CD4-positive, CD25-positive, alpha-beta regulatory T cell (primary cell): ENCODE measurements at regions not wholly inside any gene's neighbourhood (a gene's known extent, or its start where the extent isn't known, plus 50 kb on each side); places are given as distances from the start of the nearest gene placed in this dataset.

Experiments
- ATAC-seq, 2 donors: fragments of 150-1000 bp; cut with Tn5 transposase; one replicate each; pipeline ENCODE4 v1.10.0; 2021; ENCODE audit warnings: low read depth in 2 of 2, moderate number of reproducible peaks in 2 of 2, moderate library complexity in 1 of 2
- DNase-seq, 3 donors: peaks; one replicate each; pipeline versions ENCODE4 v3.0.0 to v3.0.0-alpha.2; 2012 to 2022; ENCODE audit warnings: mixed read lengths in 1 of 3
- H3K27ac ChIP-seq: one replicate; pipeline ENCODE4 v1.7.0; 2013; ENCODE audit warnings: mild to moderate bottlenecking, low read length; ENCODE audit not compliant: insufficient read depth, poor library complexity, severe bottlenecking
- H3K27me3 ChIP-seq: one replicate; pipeline ENCODE4 v1.7.0; 2013; ENCODE audit warnings: low read length; ENCODE audit not compliant: control insufficient read depth, insufficient read depth
- H3K36me3 ChIP-seq: one replicate; pipeline ENCODE4 v1.7.0; 2013; ENCODE audit warnings: mild to moderate bottlenecking, low read length, moderate library complexity; ENCODE audit not compliant: control insufficient read depth, insufficient read depth
- H3K4me1 ChIP-seq: 2 replicates; pipeline ENCODE4 v1.7.0; 2013; ENCODE audit warnings: mild to moderate bottlenecking, low read length; ENCODE audit not compliant: insufficient read depth, control insufficient read depth, poor library complexity, severe bottlenecking
- H3K4me3 ChIP-seq: one replicate; pipeline ENCODE4 v1.7.0; 2013; ENCODE audit warnings: low read depth, mild to moderate bottlenecking, low read length, moderate library complexity
- H3K9me3 ChIP-seq, 2 experiments: 1 replicate in 1 of 2; 2 replicates in 1 of 2; pipeline ENCODE4 v1.7.0; 2013; ENCODE audit warnings: low read length in 2 of 2, mild to moderate bottlenecking in 1 of 2, moderate library complexity in 1 of 2; ENCODE audit not compliant: control insufficient read depth in 2 of 2
- H3K27ac Mint-ChIP-seq, 3 donors: one replicate each; pipeline ENCODE4 v1.8.0; 2020 to 2022; ENCODE audit warnings: mild to moderate bottlenecking in 3 of 3, mixed read lengths in 3 of 3, moderate library complexity in 2 of 3
- H3K27me3 Mint-ChIP-seq: one replicate; pipeline ENCODE4 v1.8.0; 2022; ENCODE audit warnings: mild to moderate bottlenecking, mixed read lengths
- H3K36me3 Mint-ChIP-seq: one replicate; pipeline ENCODE4 v1.8.0; 2020; ENCODE audit warnings: mixed read lengths
- H3K4me1 Mint-ChIP-seq, 4 donors: one replicate each; pipeline ENCODE4 v1.8.0; 2020 to 2022; ENCODE audit warnings: mixed read lengths in 4 of 4, mild to moderate bottlenecking in 1 of 4
- H3K4me3 Mint-ChIP-seq, 4 donors: one replicate each; pipeline ENCODE4 v1.8.0; 2020 to 2022; ENCODE audit warnings: mild to moderate bottlenecking in 4 of 4, mixed read lengths in 4 of 4, moderate library complexity in 3 of 4
- H3K9me3 Mint-ChIP-seq, 7 donors: one replicate each; pipeline ENCODE4 v1.8.0; 2020 to 2022; ENCODE audit warnings: mixed read lengths in 7 of 7, mild to moderate bottlenecking in 3 of 7, moderate library complexity in 2 of 7

GRCh38 chr11:23391031-23391430 lies 530.8 kb upstream of the CCDC179 start:
- Histone ChIP-seq H3K4me3 (no peak overlapping the region), H3K27me3 (no peaks in the 10 kb centered on the region), H3K4me1 (no peaks in the 10 kb centered on the region), H3K36me3 (no peaks in the 10 kb centered on the region), H3K9me3 (peaks cover 0 to 3% of the 10 kb centered on the region in 2 experiments), H3K27ac (no peak overlapping the region)
- no peaks in the 10 kb centered on the region for H3K4me1 Mint-ChIP-seq
- ATAC-seq: no peak
- no peak for DNase-seq
- no peak overlapping the region for H3K4me3 Mint-ChIP-seq
- no peaks in the 10 kb centered on the region for H3K27me3 Mint-ChIP-seq
- H3K27ac Mint-ChIP-seq: no peak overlapping the region
- H3K36me3 Mint-ChIP-seq: no peaks in the 10 kb centered on the region
- H3K9me3 Mint-ChIP-seq: peaks cover 0 to 20% (median 6%) of the 10 kb centered on the region in 7 donors

GRCh38 chr11:23398052-23398451 lies 537.8 kb upstream of the CCDC179 start:
- Histone ChIP-seq H3K4me3 (no peak overlapping the region), H3K36me3 (no peaks in the 10 kb centered on the region), H3K27ac (no peak overlapping the region), H3K4me1 (no peaks in the 10 kb centered on the region), H3K9me3 (peaks cover 0 to 3% of the 10 kb centered on the region in 2 experiments), H3K27me3 (no peaks in the 10 kb centered on the region)
- Mint-ChIP-seq H3K36me3 (no peaks in the 10 kb centered on the region), H3K27ac (no peak overlapping the region), H3K9me3 (peaks cover 2 to 18% (median 8%) of the 10 kb centered on the region in 7 donors), H3K4me3 (no peak overlapping the region), H3K27me3 (no peaks in the 10 kb centered on the region), H3K4me1 (no peaks in the 10 kb centered on the region)
- ATAC-seq (no peak), DNase-seq (no peak)

GRCh38 chr11:23399995-23400394 lies 539.7 kb upstream of the CCDC179 start:
- Histone ChIP-seq H3K4me3 (no peak overlapping the region), H3K27me3 (no peaks in the 10 kb centered on the region), H3K27ac (no peak overlapping the region), H3K4me1 (no peaks in the 10 kb centered on the region), H3K36me3 (no peaks in the 10 kb centered on the region), H3K9me3 (peaks cover 3% of the 10 kb centered on the region in 2 experiments)
- H3K4me1 Mint-ChIP-seq: no peaks in the 10 kb centered on the region
- H3K36me3 Mint-ChIP-seq: no peaks in the 10 kb centered on the region
- no peak overlapping the region for H3K27ac Mint-ChIP-seq
- DNase-seq: no peak
- H3K27me3 Mint-ChIP-seq: no peaks in the 10 kb centered on the region
- no peak overlapping the region for H3K4me3 Mint-ChIP-seq
- peaks cover 2 to 18% (median 9%) of the 10 kb centered on the region in 7 donors for H3K9me3 Mint-ChIP-seq
- ATAC-seq: no peak

- Histone ChIP-seq H3K27ac (no peak overlapping the region), H3K9me3 (peaks cover 3 to 9% of the 10 kb centered on the region in 2 experiments), H3K27me3 (no peaks in the 10 kb centered on the region), H3K4me1 (no peaks in the 10 kb centered on the region), H3K36me3 (no peaks in the 10 kb centered on the region), H3K4me3 (no peak overlapping the region)
- DNase-seq: no peak
- Mint-ChIP-seq H3K4me1 (no peaks in the 10 kb centered on the region), H3K9me3 (peaks cover 2 to 19% (median 12%) of the 10 kb centered on the region in 7 donors), H3K27me3 (no peaks in the 10 kb centered on the region), H3K4me3 (no peak overlapping the region), H3K27ac (no peak overlapping the region), H3K36me3 (no peaks in the 10 kb centered on the region)
- ATAC-seq: no peak
Measured at GRCh38 chr11:23403210-23404185, 543.2 kb upstream of the CCDC179 start.

- no peak overlapping the region for H3K4me3 ChIP-seq
- Mint-ChIP-seq H3K9me3 (peaks cover 3 to 25% (median 11%) of the 10 kb centered on the region in 7 donors), H3K27me3 (no peaks in the 10 kb centered on the region), H3K4me3 (no peak overlapping the region), H3K4me1 (no peaks in the 10 kb centered on the region), H3K36me3 (no peaks in the 10 kb centered on the region), H3K27ac (no peak overlapping the region)
- no peak for DNase-seq
- no peaks in the 10 kb centered on the region for H3K27me3 ChIP-seq
- no peak for ATAC-seq
- H3K36me3 ChIP-seq: no peaks in the 10 kb centered on the region
- H3K27ac ChIP-seq: no peak overlapping the region
- H3K4me1 ChIP-seq: no peaks in the 10 kb centered on the region
- H3K9me3 ChIP-seq: peaks cover 3 to 9% of the 10 kb centered on the region in 2 experiments
Measured at GRCh38 chr11:23404225-23405160, 544.2 kb upstream of the CCDC179 start.

- no peaks in the 10 kb centered on the region for H3K4me1 ChIP-seq
- no peaks in the 10 kb centered on the region for H3K27me3 Mint-ChIP-seq
- no peak overlapping the region for H3K27ac ChIP-seq
- H3K4me3 Mint-ChIP-seq: no peak overlapping the region
- H3K27me3 ChIP-seq: no peaks in the 10 kb centered on the region
- no peak for DNase-seq
- H3K9me3 Mint-ChIP-seq: peaks cover 1 to 31% (median 12%) of the 10 kb centered on the region in 7 donors
- H3K9me3 ChIP-seq: peaks cover 3 to 9% of the 10 kb centered on the region in 2 experiments
- no peaks in the 10 kb centered on the region for H3K36me3 ChIP-seq
- H3K36me3 Mint-ChIP-seq: no peaks in the 10 kb centered on the region
- ATAC-seq: no peak
- H3K4me1 Mint-ChIP-seq: no peaks in the 10 kb centered on the region
- no peak overlapping the region for H3K27ac Mint-ChIP-seq
- no peak overlapping the region for H3K4me3 ChIP-seq
Measured at GRCh38 chr11:23405350-23405937, 545.2 kb upstream of the CCDC179 start.

- Histone ChIP-seq H3K36me3 (no peaks in the 10 kb centered on the region), H3K4me3 (no peak overlapping the region), H3K9me3 (peaks cover 3 to 9% of the 10 kb centered on the region in 2 experiments), H3K27me3 (no peaks in the 10 kb centered on the region), H3K4me1 (no peaks in the 10 kb centered on the region), H3K27ac (no peak overlapping the region)
- Mint-ChIP-seq H3K27me3 (no peaks in the 10 kb centered on the region), H3K36me3 (no peaks in the 10 kb centered on the region), H3K4me1 (no peaks in the 10 kb centered on the region), H3K4me3 (no peak overlapping the region), H3K9me3 (peaks cover 0 to 35% (median 10%) of the 10 kb centered on the region in 7 donors), H3K27ac (no peak overlapping the region)
- no peak for DNase-seq
- no peak for ATAC-seq
Measured at GRCh38 chr11:23406131-23406819, 546.0 kb upstream of the CCDC179 start.
